WTC11 (cell line): ENCODE measurements at regions not wholly inside any gene's neighbourhood (a gene's known extent, or its start where the extent isn't known, plus 50 kb on each side); places are given as distances from the start of the nearest gene placed in this dataset.

Source experiments
- ATAC-seq: fragments of 200-7000 bp; cut with Tn5 transposase; 2 replicates; pipeline ENCODE4 v1.10.0; 2021; ENCODE audit warnings: mild to moderate bottlenecking, moderate library complexity
- CTCF ChIA-PET: fragments of 300-600 bp; sonication (Branson Sonifier 250); formaldehyde crosslinking; loops from one replicate; lab custom pipeline; 2021; ENCODE audit warnings: antibody characterized with exemption; lab: Charles Lee
- POLR2A ChIA-PET: fragments of 350-600 bp; sonication (Branson Sonifier 250); formaldehyde crosslinking; loops from one replicate; lab custom pipeline; 2021; ENCODE audit warnings: antibody characterized with exemption; lab: Charles Lee
- DNase-seq: peaks from one replicate; pipeline ENCODE4 v3.0.0; 2021; ENCODE audit warnings: low spot score
- H3K27ac Mint-ChIP-seq: 2 replicates; pipeline ENCODE4 v1.8.0; 2021; ENCODE audit warnings: mixed read lengths
- H3K27me3 Mint-ChIP-seq: 2 replicates; pipeline ENCODE4 v1.8.0; 2021; ENCODE audit warnings: low read depth, mild to moderate bottlenecking, moderate library complexity, mixed read lengths
- H3K36me3 Mint-ChIP-seq: 2 replicates; pipeline ENCODE4 v1.8.0; 2021; ENCODE audit warnings: mixed read lengths
- H3K4me1 Mint-ChIP-seq: 2 replicates; pipeline ENCODE4 v1.8.0; 2022; ENCODE audit warnings: mixed read lengths
- H3K4me3 Mint-ChIP-seq: 2 replicates; pipeline ENCODE4 v1.8.0; 2021; ENCODE audit warnings: mild to moderate bottlenecking, moderate library complexity, mixed read lengths
- H3K9me3 Mint-ChIP-seq: 2 replicates; pipeline ENCODE4 v1.8.0; 2021; ENCODE audit warnings: mixed read lengths
- AFF4 ChIP-seq: sonication (generic); formaldehyde crosslinking; IDR thresholded peaks from 2 replicates; pipeline ENCODE4 v1.8.1; 2023; ENCODE audit warnings: mild to moderate bottlenecking, missing genetic modification reagents, borderline replicate concordance
- ATF3 ChIP-seq: sonication (generic); formaldehyde crosslinking; conservative IDR thresholded peaks from 2 replicates; pipeline ENCODE4 v1.8.1; 2022; ENCODE audit warnings: mild to moderate bottlenecking, missing genetic modification reagents
- CTCF ChIP-seq: fragments of 200-600 bp; IDR thresholded peaks from 2 replicates; pipeline ENCODE4 v1.8.0; 2022; ENCODE audit warnings: antibody characterized with exemption
- ESRRA ChIP-seq: sonication (generic); formaldehyde crosslinking; IDR thresholded peaks from 2 replicates; pipeline ENCODE4 v1.8.1; 2022; ENCODE audit warnings: mild to moderate bottlenecking, missing genetic modification reagents, borderline replicate concordance
- GRHL2 ChIP-seq: fragments of 250-450 bp; sonication (Bioruptor Pico); IDR thresholded peaks from 2 replicates; pipeline ENCODE4 v1.8.0; 2022; ENCODE audit warnings: mild to moderate bottlenecking, moderate library complexity; ENCODE audit not compliant: insufficient replicate concordance, severe bottlenecking
- GTF2I ChIP-seq: fragments of 250-450 bp; sonication (Bioruptor Pico); conservative IDR thresholded peaks from 2 replicates; pipeline ENCODE4 v1.4.0; 2021; ENCODE audit warnings: mild to moderate bottlenecking
- HMGXB4 ChIP-seq: sonication (generic); formaldehyde crosslinking; IDR thresholded peaks from 2 replicates; pipeline ENCODE4 v1.8.1; 2023; ENCODE audit warnings: mild to moderate bottlenecking, moderate library complexity, missing genetic modification reagents
- IRF2 ChIP-seq: sonication (generic); formaldehyde crosslinking; IDR thresholded peaks from 2 replicates; pipeline ENCODE4 v1.8.0; 2022; ENCODE audit warnings: low read depth, missing genetic modification reagents, borderline replicate concordance
- MYBL2 ChIP-seq: sonication (generic); formaldehyde crosslinking; IDR thresholded peaks from 2 replicates; pipeline ENCODE4 v1.8.1; 2023; ENCODE audit warnings: mild to moderate bottlenecking, moderate library complexity, missing genetic modification reagents
- NFATC4 ChIP-seq: fragments of 250-450 bp; sonication (Bioruptor Pico); IDR thresholded peaks from 2 replicates; pipeline ENCODE4 v1.9.0; 2021; ENCODE audit warnings: mild to moderate bottlenecking
- NFE2L1 ChIP-seq: sonication (generic); formaldehyde crosslinking; IDR thresholded peaks from 2 replicates; pipeline ENCODE4 v1.8.1; 2023; ENCODE audit warnings: missing genetic modification reagents
- NR2C2 ChIP-seq: sonication (generic); formaldehyde crosslinking; IDR thresholded peaks from 2 replicates; pipeline ENCODE4 v1.8.0; 2022; ENCODE audit warnings: mild to moderate bottlenecking, missing genetic modification reagents
- RORB ChIP-seq: fragments of 250-450 bp; sonication (Bioruptor Pico); IDR thresholded peaks from 2 replicates; pipeline ENCODE4 v1.9.0; 2021; ENCODE audit warnings: mild to moderate bottlenecking
- SP1 ChIP-seq: sonication (generic); formaldehyde crosslinking; conservative IDR thresholded peaks from 2 replicates; pipeline ENCODE4 v1.8.1; 2022; ENCODE audit warnings: missing genetic modification reagents
- TEAD4 ChIP-seq: sonication (generic); formaldehyde crosslinking; IDR thresholded peaks from 2 replicates; pipeline ENCODE4 v1.8.0; 2022; ENCODE audit warnings: mild to moderate bottlenecking, missing genetic modification reagents
- ZNF121 ChIP-seq: sonication (generic); formaldehyde crosslinking; IDR thresholded peaks from 2 replicates; pipeline ENCODE4 v1.8.0; 2023; ENCODE audit warnings: missing genetic modification reagents
- ZNF219 ChIP-seq: sonication (generic); formaldehyde crosslinking; IDR thresholded peaks from 2 replicates; pipeline ENCODE4 v1.8.0; 2023; ENCODE audit warnings: missing genetic modification reagents, mild to moderate bottlenecking, borderline replicate concordance
- ZNF671 ChIP-seq: fragments of 250-450 bp; sonication (Bioruptor Pico); IDR thresholded peaks from 2 replicates; pipeline ENCODE4 v1.8.0; 2021; ENCODE audit warnings: mild to moderate bottlenecking
- TF ChIP-seq, protein P1 (sequence below): fragments of 250-450 bp; sonication (Bioruptor Pico); IDR thresholded peaks from 2 replicates; pipeline ENCODE4 v1.9.0; 2021; ENCODE audit warnings: mild to moderate bottlenecking
- TF ChIP-seq, protein P2 (sequence below): fragments of 250-450 bp; sonication (Bioruptor Pico); IDR thresholded peaks from 2 replicates; pipeline ENCODE4 v1.9.0; 2021; ENCODE audit warnings: mild to moderate bottlenecking, borderline replicate concordance

GRCh38 chr4:120232050-120232449 lies 165.4 kb upstream of the MAD2L1 start:
- POLR2A ChIA-PET: interaction anchor here (0.7 kb wide), 1 partner anchor 8 kb away, joined by 3 read pairs; no protein-coding TSS in a partner anchor
- H3K36me3 Mint-ChIP-seq: no peaks in the 10 kb centered on the region
- no peak for DNase-seq
- TF ChIP-seq IRF2 (CRISPR knock-in tag): no peak
- TF ChIP-seq, protein P1, sequence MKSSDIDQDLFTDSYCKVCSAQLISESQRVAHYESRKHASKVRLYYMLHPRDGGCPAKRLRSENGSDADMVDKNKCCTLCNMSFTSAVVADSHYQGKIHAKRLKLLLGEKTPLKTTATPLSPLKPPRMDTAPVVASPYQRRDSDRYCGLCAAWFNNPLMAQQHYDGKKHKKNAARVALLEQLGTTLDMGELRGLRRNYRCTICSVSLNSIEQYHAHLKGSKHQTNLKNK (CRISPR knock-in tag): no peak
- TF ChIP-seq, all 79 proteins: peak for 0
- Mint-ChIP-seq H3K27me3 (no peaks in the 10 kb centered on the region), H3K9me3 (peaks cover 4% of the 10 kb centered on the region; the same call in 1 of the 2 replicates), H3K27ac (no peak overlapping the region), H3K4me1 (0 out of 2 replicates have a peak, but pooled peaks cover 3% of the 10 kb centered on the region), H3K4me3 (no peak overlapping the region)
- ATAC-seq: no peak
- CTCF ChIA-PET: no interaction called here

- TF ChIP-seq NFE2L1 (CRISPR knock-in tag): no peak
- TF ChIP-seq CTCF: no peak
- no peak for TF ChIP-seq MYBL2 (CRISPR knock-in tag)
- TF ChIP-seq, protein P2, sequence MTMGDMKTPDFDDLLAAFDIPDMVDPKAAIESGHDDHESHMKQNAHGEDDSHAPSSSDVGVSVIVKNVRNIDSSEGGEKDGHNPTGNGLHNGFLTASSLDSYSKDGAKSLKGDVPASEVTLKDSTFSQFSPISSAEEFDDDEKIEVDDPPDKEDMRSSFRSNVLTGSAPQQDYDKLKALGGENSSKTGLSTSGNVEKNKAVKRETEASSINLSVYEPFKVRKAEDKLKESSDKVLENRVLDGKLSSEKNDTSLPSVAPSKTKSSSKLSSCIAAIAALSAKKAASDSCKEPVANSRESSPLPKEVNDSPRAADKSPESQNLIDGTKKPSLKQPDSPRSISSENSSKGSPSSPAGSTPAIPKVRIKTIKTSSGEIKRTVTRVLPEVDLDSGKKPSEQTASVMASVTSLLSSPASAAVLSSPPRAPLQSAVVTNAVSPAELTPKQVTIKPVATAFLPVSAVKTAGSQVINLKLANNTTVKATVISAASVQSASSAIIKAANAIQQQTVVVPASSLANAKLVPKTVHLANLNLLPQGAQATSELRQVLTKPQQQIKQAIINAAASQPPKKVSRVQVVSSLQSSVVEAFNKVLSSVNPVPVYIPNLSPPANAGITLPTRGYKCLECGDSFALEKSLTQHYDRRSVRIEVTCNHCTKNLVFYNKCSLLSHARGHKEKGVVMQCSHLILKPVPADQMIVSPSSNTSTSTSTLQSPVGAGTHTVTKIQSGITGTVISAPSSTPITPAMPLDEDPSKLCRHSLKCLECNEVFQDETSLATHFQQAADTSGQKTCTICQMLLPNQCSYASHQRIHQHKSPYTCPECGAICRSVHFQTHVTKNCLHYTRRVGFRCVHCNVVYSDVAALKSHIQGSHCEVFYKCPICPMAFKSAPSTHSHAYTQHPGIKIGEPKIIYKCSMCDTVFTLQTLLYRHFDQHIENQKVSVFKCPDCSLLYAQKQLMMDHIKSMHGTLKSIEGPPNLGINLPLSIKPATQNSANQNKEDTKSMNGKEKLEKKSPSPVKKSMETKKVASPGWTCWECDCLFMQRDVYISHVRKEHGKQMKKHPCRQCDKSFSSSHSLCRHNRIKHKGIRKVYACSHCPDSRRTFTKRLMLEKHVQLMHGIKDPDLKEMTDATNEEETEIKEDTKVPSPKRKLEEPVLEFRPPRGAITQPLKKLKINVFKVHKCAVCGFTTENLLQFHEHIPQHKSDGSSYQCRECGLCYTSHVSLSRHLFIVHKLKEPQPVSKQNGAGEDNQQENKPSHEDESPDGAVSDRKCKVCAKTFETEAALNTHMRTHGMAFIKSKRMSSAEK (CRISPR knock-in tag): no peak
- TF ChIP-seq NR2C2: no peak
- TF ChIP-seq HMGXB4 (CRISPR knock-in tag): no peak
- Mint-ChIP-seq H3K9me3 (peaks cover 2% of the 10 kb centered on the region; the same call in 1 of the 2 replicates), H3K27ac (no peak overlapping the region), H3K36me3 (no peaks in the 10 kb centered on the region), H3K4me1 (0 out of 2 replicates have a peak, but pooled peaks cover 3% of the 10 kb centered on the region), H3K27me3 (no peaks in the 10 kb centered on the region), H3K4me3 (no peak overlapping the region)
- ATAC-seq (no peak), DNase-seq (no peak)
- ChIA-PET CTCF (no interaction called here), POLR2A (no interaction called here)
These were observed 161.4 kb upstream of the MAD2L1 start for GRCh38 chr4:120228086-120228485.

GRCh38 chr4:120227554-120227953 lies 160.9 kb upstream of the MAD2L1 start:
- TF ChIP-seq TEAD4 (no peak), RORB (CRISPR knock-in tag) (no peak), SP1 (no peak), ZNF121 (no peak), ZNF671 (CRISPR knock-in tag) (no peak), GTF2I (CRISPR knock-in tag) (no peak), NFATC4 (CRISPR knock-in tag) (no peak), AFF4 (CRISPR knock-in tag) (no peak), GRHL2 (no peak), ESRRA (no peak), ZNF219 (CRISPR knock-in tag) (no peak), ATF3 (CRISPR knock-in tag) (no peak)
- TF ChIP-seq, all 79 proteins: peak for 0
- no peak overlapping the region for H3K4me3 Mint-ChIP-seq
- ATAC-seq (no peak), DNase-seq (no peak)
- H3K4me1 Mint-ChIP-seq: 0 out of 2 replicates have a peak, but pooled peaks cover 3% of the 10 kb centered on the region
- H3K27ac Mint-ChIP-seq: no peak overlapping the region
- H3K36me3 Mint-ChIP-seq: no peaks in the 10 kb centered on the region
- H3K27me3 Mint-ChIP-seq: no peaks in the 10 kb centered on the region
- ChIA-PET CTCF (no interaction called here), POLR2A (no interaction called here)
- no peaks in the 10 kb centered on the region for H3K9me3 Mint-ChIP-seq
